GM12874 (cell line): ENCODE measurements at regions not wholly inside any gene's neighbourhood (a gene's known extent, or its start where the extent isn't known, plus 50 kb on each side); places are given as distances from the start of the nearest gene placed in this dataset.

Source experiments
- TF ChIP-seq, protein P1 (sequence below): IDR thresholded peaks from 2 replicates; pipeline ENCODE4 v1.5.1; 2011; ENCODE audit warnings: low read depth, mild to moderate bottlenecking, control low read depth, low read length, moderate library complexity; ENCODE audit not compliant: insufficient read depth

DNA sequence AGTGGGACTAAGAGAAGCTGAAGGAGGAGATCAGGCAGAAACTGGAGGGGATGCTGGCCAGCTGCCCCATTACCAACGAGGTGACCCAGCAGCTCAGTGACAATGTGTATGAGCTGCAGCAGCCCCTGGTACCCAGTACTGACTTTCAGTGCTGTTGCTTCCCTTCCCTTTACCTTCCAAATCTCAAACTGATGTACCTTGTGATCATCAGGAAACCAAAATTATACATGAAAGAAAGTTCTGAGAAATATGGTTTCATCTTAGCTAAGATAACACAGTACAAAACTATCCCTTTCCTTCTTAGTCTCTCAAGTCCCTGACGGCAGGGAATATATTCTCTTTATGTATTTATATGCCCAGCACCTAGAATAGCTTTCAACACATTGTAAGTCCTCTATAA lies 52.3 kb upstream of the CERS6 start:
- TF ChIP-seq, protein P1, sequence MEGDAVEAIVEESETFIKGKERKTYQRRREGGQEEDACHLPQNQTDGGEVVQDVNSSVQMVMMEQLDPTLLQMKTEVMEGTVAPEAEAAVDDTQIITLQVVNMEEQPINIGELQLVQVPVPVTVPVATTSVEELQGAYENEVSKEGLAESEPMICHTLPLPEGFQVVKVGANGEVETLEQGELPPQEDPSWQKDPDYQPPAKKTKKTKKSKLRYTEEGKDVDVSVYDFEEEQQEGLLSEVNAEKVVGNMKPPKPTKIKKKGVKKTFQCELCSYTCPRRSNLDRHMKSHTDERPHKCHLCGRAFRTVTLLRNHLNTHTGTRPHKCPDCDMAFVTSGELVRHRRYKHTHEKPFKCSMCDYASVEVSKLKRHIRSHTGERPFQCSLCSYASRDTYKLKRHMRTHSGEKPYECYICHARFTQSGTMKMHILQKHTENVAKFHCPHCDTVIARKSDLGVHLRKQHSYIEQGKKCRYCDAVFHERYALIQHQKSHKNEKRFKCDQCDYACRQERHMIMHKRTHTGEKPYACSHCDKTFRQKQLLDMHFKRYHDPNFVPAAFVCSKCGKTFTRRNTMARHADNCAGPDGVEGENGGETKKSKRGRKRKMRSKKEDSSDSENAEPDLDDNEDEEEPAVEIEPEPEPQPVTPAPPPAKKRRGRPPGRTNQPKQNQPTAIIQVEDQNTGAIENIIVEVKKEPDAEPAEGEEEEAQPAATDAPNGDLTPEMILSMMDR, result no peak

DNA sequence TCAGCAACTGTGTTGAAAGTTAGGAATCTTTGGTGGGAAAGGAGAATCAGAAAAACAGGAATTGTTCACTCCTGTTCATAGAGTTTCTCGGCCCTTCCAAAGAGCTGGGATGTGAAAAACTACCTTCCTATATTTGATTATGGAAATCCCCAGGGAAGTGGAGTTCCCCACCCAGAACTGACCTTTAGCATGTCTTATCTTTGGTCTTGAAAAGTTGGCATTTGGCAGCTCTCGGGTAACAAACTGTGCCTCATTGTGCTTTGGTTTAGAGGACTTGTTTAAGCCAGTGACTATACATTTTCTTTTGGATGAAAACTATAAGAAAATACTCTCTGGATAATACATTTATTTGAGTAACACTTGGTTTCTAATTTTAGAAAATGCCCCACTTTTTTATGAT lies 51.3 kb upstream of the CERS6 start:
- TF ChIP-seq, protein P1, result no peak
